ENCODE measurements at regions not wholly inside any gene's neighbourhood (a gene's known extent, or its start where the extent isn't known, plus 50 kb on each side); places are given as distances from the start of the nearest gene placed in this dataset.

DNA sequence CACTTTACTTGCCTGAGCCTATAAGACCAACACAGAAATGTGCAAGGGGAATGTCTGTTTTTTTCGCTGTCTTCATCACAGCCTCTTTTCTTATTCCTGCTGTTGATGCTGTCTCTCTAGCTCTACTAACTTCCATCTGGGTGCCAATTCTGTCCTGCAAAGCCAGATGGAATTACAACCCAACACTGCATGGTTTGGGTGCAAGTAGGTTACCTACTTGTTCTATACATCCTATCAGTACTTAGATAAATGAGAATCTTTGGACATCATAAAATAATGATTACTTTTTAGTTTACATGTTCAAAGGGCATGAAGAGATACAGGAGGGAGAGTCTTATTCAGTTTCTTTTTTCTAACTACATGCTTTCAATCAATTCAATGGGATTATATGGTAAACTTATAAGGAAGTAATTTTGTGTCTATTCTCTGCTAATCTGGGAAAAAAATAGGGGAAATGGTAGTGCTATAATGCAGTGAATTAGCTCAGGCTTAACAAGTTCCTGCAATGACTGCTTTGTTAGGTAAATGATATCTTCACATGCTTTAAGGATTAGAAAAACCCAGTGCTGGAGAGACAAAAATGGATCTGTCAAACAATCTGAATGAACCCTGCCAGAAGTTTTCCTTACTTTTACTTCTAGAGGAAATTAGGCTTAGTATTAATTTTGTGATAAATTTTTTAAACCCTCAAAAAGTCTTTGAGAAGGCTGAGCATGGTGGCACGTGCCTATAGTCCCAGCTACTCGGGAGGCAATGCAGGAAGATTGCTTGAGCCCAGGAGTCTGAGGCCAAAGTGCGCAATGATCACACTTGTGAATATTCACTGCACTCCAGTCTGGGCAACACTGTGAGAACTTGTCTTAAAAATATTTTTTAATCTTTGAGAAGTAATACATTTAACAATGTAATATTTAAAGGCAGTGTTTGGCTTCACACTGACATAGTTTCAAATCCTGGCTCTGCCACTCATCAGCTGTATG lies 86.5 kb upstream of the E2F3 start:
- Histone ChIP-seq H3K4me3 (ENCODE audit: low read depth, low read length) (no peak overlapping the region), H3K27ac (no peak overlapping the region), H3K36me3 (no peaks in the 10 kb centered on the region), H3K9me3 (ENCODE audit: severe bottlenecking) (peaks cover 16% of the 10 kb centered on the region), H3K27me3 (ENCODE audit: insufficient read depth, low read depth, severe bottlenecking) (no peaks in the 10 kb centered on the region)
- TF ChIP-seq, protein P1, sequence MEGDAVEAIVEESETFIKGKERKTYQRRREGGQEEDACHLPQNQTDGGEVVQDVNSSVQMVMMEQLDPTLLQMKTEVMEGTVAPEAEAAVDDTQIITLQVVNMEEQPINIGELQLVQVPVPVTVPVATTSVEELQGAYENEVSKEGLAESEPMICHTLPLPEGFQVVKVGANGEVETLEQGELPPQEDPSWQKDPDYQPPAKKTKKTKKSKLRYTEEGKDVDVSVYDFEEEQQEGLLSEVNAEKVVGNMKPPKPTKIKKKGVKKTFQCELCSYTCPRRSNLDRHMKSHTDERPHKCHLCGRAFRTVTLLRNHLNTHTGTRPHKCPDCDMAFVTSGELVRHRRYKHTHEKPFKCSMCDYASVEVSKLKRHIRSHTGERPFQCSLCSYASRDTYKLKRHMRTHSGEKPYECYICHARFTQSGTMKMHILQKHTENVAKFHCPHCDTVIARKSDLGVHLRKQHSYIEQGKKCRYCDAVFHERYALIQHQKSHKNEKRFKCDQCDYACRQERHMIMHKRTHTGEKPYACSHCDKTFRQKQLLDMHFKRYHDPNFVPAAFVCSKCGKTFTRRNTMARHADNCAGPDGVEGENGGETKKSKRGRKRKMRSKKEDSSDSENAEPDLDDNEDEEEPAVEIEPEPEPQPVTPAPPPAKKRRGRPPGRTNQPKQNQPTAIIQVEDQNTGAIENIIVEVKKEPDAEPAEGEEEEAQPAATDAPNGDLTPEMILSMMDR (IDR thresholded peaks at IDR 0.05; ENCODE audit: low read depth, low read length), result no peak
- DNase-seq, result no peak

GRCh38 chr6:20317430-20317829 lies 84.2 kb upstream of the E2F3 start:
- TF ChIP-seq, protein P1 (IDR thresholded peaks at IDR 0.05; ENCODE audit: low read depth, low read length), result no peak
- no peak for DNase-seq
- no peak overlapping the region for H3K27ac ChIP-seq
- no peak overlapping the region for H3K4me3 ChIP-seq (ENCODE audit: low read depth, low read length)
- H3K36me3 ChIP-seq, result no peaks in the 10 kb centered on the region
- no peaks in the 10 kb centered on the region for H3K27me3 ChIP-seq (ENCODE audit: insufficient read depth, low read depth, severe bottlenecking)
- peaks cover 18% of the 10 kb centered on the region for H3K9me3 ChIP-seq (ENCODE audit: severe bottlenecking)

DNA sequence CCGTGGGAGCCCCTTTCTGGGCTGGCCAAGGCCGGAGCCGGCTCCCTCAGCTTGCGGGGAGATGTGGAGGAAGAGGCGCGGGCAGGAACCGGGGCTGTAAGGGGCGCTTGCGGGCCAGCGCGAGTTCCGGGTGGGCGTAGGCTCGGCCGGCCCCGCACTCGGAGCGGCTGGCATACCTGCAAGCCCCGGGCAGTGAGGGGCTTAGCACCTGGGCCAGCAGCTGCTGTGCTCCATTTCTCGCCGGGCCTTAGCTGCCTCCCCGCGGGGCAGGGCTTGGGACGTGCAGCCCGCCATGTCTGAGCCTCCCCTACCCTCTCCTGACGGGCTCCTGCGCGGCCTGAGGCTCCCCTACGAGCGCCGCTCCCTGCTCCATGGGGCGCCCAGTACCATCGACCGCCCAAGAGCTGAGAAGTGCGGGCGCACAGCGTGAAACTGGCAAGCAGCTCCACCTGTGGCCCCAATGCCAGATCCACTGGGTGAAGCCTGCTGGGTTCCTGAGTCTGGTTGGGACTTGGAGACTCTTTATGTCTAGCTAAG lies 82.8 kb upstream of the E2F3 start:
- Histone ChIP-seq H3K27me3 (ENCODE audit: insufficient read depth, low read depth, severe bottlenecking) (no peaks in the 10 kb centered on the region), H3K9me3 (ENCODE audit: severe bottlenecking) (peaks cover 18% of the 10 kb centered on the region), H3K36me3 (no peaks in the 10 kb centered on the region), H3K4me3 (ENCODE audit: low read depth, low read length) (no peak overlapping the region), H3K27ac (no peak overlapping the region)
- DNase-seq, result no peak
- TF ChIP-seq, protein P1 (IDR thresholded peaks at IDR 0.05; ENCODE audit: low read depth, low read length), result no peak

GRCh38 chr6:20319520-20320357 lies 81.9 kb upstream of the E2F3 start:
- Histone ChIP-seq H3K4me3 (ENCODE audit: low read depth, low read length) (no peak overlapping the region), H3K9me3 (ENCODE audit: severe bottlenecking) (peaks cover 18% of the 10 kb centered on the region), H3K36me3 (no peaks in the 10 kb centered on the region), H3K27ac (no peak overlapping the region), H3K27me3 (ENCODE audit: insufficient read depth, low read depth, severe bottlenecking) (no peaks in the 10 kb centered on the region)
- no peak for DNase-seq
- TF ChIP-seq, protein P1 (IDR thresholded peaks at IDR 0.05; ENCODE audit: low read depth, low read length), result no peak

DNA sequence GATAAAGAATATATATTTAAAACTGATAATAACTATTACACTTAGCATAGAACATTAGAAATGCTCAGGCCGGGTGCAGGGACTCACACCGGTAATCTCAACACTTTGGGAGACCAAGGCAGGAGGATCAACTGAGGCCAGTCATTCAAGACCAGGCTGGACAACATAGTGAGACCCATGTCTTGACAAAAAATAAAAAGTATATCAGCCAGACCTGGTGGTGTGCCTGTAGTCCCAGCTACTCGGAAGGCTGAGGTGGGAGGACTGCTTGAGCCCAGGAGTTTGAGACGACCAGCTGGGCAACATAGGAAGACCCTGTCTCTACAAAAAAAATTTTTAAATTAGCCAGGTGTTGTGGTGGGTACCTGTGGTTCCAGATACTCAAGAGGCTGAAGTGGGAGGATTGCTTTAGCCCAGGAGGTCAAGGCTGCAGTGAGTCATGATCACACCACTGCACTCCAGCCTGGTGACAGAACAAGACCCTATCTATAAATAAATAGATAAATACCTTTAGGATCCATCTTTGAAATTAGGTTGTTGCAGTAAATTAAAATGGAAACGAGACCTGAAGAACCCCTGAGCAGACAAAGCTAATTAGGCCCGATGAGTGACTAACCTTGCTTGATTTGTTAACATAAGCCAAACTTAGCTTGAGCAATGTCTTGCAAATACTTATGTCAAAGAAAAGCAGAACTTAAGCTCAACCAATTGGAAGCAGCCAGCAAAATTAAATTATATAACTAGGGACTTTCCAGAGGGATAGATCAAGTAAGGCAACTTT lies 75.8 kb upstream of the E2F3 start:
- no peak overlapping the region for H3K4me3 ChIP-seq (ENCODE audit: low read depth, low read length)
- TF ChIP-seq, protein P1 (IDR thresholded peaks at IDR 0.05; ENCODE audit: low read depth, low read length), result no peak
- no peak for DNase-seq
- H3K27ac ChIP-seq, result no peak overlapping the region
- H3K9me3 ChIP-seq (ENCODE audit: severe bottlenecking), result peaks cover 1% of the 10 kb centered on the region
- no peaks in the 10 kb centered on the region for H3K36me3 ChIP-seq
- H3K27me3 ChIP-seq (ENCODE audit: insufficient read depth, low read depth, severe bottlenecking), result no peaks in the 10 kb centered on the region
